ENCODE measurements at regions not wholly inside any gene's neighbourhood (a gene's known extent, or its start where the extent isn't known, plus 50 kb on each side); places are given as distances from the start of the nearest gene placed in this dataset.
"Not testable (repeated sequence)": the region's sequence is repeated elsewhere in the genome, so short reads cannot be mapped to it uniquely, and the experiment has no call there.

DNA sequence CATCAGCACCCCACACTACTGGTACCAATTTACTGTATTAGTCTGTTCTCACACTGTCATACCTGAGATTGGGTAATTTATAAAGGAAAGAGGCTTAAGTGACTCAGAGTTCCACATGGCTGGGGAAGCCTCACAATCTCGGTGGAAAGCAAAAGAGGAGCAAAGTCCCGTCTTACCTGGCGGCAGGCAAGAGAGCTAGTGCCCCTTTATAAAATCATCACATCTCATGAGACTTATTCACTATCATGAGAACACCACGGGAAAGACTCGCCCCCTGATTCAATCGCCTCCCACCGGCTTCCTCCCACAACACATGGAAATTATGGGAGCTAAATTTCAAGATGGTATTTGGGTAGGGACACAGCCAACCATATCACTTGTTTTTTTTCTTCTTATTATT, 717.2 kb downstream of the TRIB2 start:
- Histone ChIP-seq H3K79me2 (ENCODE audit: low read depth) (no peaks in the 10 kb centered on the region), H3K4me1 (no peaks in the 10 kb centered on the region), H3K36me3 (no peaks in the 10 kb centered on the region), H3F3A (ENCODE audit: low read depth) (no peaks in the 10 kb centered on the region), H3K27ac (no peak overlapping the region), H3K4me2 (no peak overlapping the region), H3K4me3 (no peak overlapping the region), H3K9me3 (ENCODE audit: low read depth) (peaks cover 12% of the 10 kb centered on the region), H2AFZ (replicated peaks) (no peak overlapping the region), H4K20me1 (ENCODE audit: low read depth) (no peaks in the 10 kb centered on the region), H3K9ac (no peak overlapping the region), H3K27me3 (no peaks in the 10 kb centered on the region)
- Mint-ChIP-seq H3K9me3 (no peaks in the 10 kb centered on the region), H3K27ac (no peak overlapping the region), H3K27me3 (ENCODE audit: insufficient read depth, low read depth) (no peaks in the 10 kb centered on the region), H3K4me3 (no peak overlapping the region), H3K36me3 (no peaks in the 10 kb centered on the region), H3K4me1 (no peaks in the 10 kb centered on the region)
- TF ChIP-seq EZH2 (IDR thresholded peaks at IDR 0.05) (no peak), EZH2phosphoT487 (IDR thresholded peaks at IDR 0.05) (no peak)
- TF ChIP-seq, protein P1, sequence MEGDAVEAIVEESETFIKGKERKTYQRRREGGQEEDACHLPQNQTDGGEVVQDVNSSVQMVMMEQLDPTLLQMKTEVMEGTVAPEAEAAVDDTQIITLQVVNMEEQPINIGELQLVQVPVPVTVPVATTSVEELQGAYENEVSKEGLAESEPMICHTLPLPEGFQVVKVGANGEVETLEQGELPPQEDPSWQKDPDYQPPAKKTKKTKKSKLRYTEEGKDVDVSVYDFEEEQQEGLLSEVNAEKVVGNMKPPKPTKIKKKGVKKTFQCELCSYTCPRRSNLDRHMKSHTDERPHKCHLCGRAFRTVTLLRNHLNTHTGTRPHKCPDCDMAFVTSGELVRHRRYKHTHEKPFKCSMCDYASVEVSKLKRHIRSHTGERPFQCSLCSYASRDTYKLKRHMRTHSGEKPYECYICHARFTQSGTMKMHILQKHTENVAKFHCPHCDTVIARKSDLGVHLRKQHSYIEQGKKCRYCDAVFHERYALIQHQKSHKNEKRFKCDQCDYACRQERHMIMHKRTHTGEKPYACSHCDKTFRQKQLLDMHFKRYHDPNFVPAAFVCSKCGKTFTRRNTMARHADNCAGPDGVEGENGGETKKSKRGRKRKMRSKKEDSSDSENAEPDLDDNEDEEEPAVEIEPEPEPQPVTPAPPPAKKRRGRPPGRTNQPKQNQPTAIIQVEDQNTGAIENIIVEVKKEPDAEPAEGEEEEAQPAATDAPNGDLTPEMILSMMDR (IDR thresholded peaks at IDR 0.05) = no peak
- DNase-seq (ENCODE audit: low spot score) = no peak

DNA sequence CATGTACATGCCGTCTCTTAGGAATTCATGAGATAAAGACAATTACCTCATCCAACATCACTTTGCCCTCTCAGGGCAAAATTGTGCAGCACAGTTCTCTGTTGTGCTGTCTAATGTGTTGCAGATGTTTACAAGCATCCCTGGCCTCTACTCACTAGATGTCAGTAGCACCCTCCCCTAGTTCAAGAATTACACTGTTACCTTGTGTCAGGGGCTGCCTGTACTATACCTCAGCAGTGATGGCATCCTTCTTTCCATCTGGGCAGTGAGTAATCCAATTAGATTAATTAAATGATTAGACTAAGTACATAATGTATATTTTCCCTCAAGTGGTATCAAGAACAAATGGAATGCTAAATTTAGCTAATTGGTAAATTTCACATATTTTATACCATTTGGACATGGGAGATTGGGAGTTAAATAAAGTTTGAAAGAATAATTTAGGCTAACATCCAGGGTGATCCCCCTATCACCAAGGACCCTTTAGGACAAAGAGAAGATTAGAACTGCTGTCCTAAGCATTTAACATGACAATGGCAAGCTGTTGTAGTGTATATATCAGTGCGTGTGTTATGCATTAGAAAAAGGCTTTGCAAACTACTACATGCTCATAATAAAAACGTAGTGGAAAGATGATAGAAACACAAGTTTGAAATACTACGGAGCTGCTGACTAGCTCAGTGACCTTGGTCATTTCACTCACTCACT, 727.0 kb downstream of the TRIB2 start:
- H3K27ac ChIP-seq; H3K4me1 Mint-ChIP-seq; H3K36me3 ChIP-seq; H2AFZ ChIP-seq (replicated peaks); H3K9me3 Mint-ChIP-seq; H3F3A ChIP-seq (ENCODE audit: low read depth); H3K4me1 ChIP-seq; H3K4me3 ChIP-seq; H4K20me1 ChIP-seq (ENCODE audit: low read depth); DNase-seq (ENCODE audit: low spot score); H3K27ac Mint-ChIP-seq; H3K79me2 ChIP-seq (ENCODE audit: low read depth); H3K4me2 ChIP-seq; H3K9ac ChIP-seq; H3K4me3 Mint-ChIP-seq; H3K9me3 ChIP-seq (ENCODE audit: low read depth); H3K27me3 ChIP-seq; H3K36me3 Mint-ChIP-seq; H3K27me3 Mint-ChIP-seq (ENCODE audit: insufficient read depth, low read depth): not testable (repeated sequence)

DNA sequence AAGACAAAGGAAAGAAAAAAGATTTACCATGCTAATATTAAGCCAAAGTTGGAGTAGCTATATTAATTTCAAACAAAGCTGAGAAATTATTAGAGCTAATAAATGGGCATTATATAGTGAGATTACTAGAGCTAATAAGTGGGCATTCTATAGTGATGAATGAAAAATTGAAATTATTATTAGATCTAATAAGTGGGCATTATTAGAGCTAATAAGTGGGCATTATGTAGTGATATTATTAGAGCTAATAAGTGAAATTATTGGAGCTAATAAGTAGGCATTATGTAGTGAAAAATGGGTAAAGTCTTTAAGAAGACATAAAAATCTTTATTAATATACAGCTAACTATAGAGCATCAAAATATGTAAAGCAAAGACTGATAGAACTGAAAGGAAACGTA, 745.7 kb downstream of the TRIB2 start:
- no peaks in the 10 kb centered on the region for H3F3A ChIP-seq (ENCODE audit: low read depth)
- H2AFZ ChIP-seq (replicated peaks) = no peak overlapping the region
- Mint-ChIP-seq H3K27ac (no peak overlapping the region), H3K27me3 (ENCODE audit: insufficient read depth, low read depth) (no peaks in the 10 kb centered on the region), H3K9me3 (no peaks in the 10 kb centered on the region), H3K4me1 (no peaks in the 10 kb centered on the region), H3K36me3 (no peaks in the 10 kb centered on the region), H3K4me3 (no peak overlapping the region)
- no peak overlapping the region for H3K4me2 ChIP-seq
- H3K9me3 ChIP-seq (ENCODE audit: low read depth) = peaks cover 38% of the 10 kb centered on the region
- H3K4me1 ChIP-seq = no peaks in the 10 kb centered on the region
- H4K20me1 ChIP-seq (ENCODE audit: low read depth) = no peaks in the 10 kb centered on the region
- no peaks in the 10 kb centered on the region for H3K27me3 ChIP-seq
- no peak overlapping the region for H3K27ac ChIP-seq
- no peak for TF ChIP-seq EZH2 (IDR thresholded peaks at IDR 0.05)
- TF ChIP-seq, protein P1 (IDR thresholded peaks at IDR 0.05) = no peak
- TF ChIP-seq EZH2phosphoT487 (IDR thresholded peaks at IDR 0.05) = no peak
- no peak overlapping the region for H3K4me3 ChIP-seq
- H3K36me3 ChIP-seq = no peaks in the 10 kb centered on the region
- no peak overlapping the region for H3K9ac ChIP-seq
- H3K79me2 ChIP-seq (ENCODE audit: low read depth) = no peaks in the 10 kb centered on the region
- no peak for DNase-seq (ENCODE audit: low spot score)

DNA sequence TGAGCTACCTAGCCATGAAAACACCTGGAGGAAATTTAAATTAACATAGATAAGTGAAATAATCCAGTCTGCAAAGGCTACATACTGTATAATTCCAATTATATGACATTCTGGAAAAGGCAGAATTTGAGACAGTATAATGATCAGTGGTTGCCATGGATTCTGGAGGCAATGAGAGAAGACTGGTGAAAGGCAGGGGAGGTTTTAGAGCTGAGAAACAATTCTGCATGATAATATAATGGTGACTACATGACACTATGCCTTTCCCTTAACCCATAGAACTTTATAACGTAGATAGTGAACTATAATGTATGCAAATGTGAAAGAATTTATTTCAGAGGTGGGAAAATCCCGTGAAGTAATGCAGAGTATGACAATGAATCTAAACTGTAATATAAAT, 749.3 kb downstream of the TRIB2 start:
- H3K36me3 Mint-ChIP-seq = no peaks in the 10 kb centered on the region
- no peak overlapping the region for H3K4me3 Mint-ChIP-seq
- Histone ChIP-seq H3K4me3 (no peak overlapping the region), H3K4me2 (no peak overlapping the region), H3F3A (ENCODE audit: low read depth) (no peaks in the 10 kb centered on the region), H3K9me3 (ENCODE audit: low read depth) (peaks cover 38% of the 10 kb centered on the region), H3K79me2 (ENCODE audit: low read depth) (no peaks in the 10 kb centered on the region), H3K27ac (no peak overlapping the region), H3K27me3 (no peaks in the 10 kb centered on the region), H3K9ac (no peak overlapping the region), H2AFZ (replicated peaks) (no peak overlapping the region), H4K20me1 (ENCODE audit: low read depth) (no peaks in the 10 kb centered on the region), H3K36me3 (no peaks in the 10 kb centered on the region), H3K4me1 (no peaks in the 10 kb centered on the region)
- no peak overlapping the region for H3K27ac Mint-ChIP-seq
- TF ChIP-seq EZH2 (IDR thresholded peaks at IDR 0.05) (no peak), EZH2phosphoT487 (IDR thresholded peaks at IDR 0.05) (no peak)
- TF ChIP-seq, protein P1 (IDR thresholded peaks at IDR 0.05) = no peak
- H3K27me3 Mint-ChIP-seq (ENCODE audit: insufficient read depth, low read depth) = no peaks in the 10 kb centered on the region
- DNase-seq (ENCODE audit: low spot score) = no peak
- no peaks in the 10 kb centered on the region for H3K4me1 Mint-ChIP-seq
- no peaks in the 10 kb centered on the region for H3K9me3 Mint-ChIP-seq
